ENCODE measurements at regions not wholly inside any gene's neighbourhood (a gene's known extent, or its start where the extent isn't known, plus 50 kb on each side); places are given as distances from the start of the nearest gene placed in this dataset.

DNA sequence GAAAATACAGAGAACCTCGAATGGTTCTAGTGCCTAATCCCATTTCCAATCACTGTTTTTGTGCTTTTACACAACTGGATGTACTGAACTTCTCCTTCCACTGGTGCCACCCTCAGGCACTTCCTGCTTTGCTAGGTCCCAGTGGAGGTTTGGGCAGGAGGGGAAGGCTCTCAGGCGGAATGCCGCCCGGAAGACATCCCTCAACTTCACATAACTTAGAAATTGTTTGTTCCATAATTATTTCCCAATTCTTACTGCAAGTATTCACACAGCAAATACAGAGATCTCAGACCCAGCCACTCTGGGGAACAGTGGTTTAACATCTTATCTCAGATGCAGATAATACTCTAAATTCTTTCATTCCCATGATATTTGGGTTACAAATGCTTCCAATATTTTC lies 195.7 kb upstream of the IPO5 start:
- TF ChIP-seq, protein P1, sequence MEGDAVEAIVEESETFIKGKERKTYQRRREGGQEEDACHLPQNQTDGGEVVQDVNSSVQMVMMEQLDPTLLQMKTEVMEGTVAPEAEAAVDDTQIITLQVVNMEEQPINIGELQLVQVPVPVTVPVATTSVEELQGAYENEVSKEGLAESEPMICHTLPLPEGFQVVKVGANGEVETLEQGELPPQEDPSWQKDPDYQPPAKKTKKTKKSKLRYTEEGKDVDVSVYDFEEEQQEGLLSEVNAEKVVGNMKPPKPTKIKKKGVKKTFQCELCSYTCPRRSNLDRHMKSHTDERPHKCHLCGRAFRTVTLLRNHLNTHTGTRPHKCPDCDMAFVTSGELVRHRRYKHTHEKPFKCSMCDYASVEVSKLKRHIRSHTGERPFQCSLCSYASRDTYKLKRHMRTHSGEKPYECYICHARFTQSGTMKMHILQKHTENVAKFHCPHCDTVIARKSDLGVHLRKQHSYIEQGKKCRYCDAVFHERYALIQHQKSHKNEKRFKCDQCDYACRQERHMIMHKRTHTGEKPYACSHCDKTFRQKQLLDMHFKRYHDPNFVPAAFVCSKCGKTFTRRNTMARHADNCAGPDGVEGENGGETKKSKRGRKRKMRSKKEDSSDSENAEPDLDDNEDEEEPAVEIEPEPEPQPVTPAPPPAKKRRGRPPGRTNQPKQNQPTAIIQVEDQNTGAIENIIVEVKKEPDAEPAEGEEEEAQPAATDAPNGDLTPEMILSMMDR (conservative IDR thresholded peaks at IDR 0.05) = no peak
- no peak for TF ChIP-seq ZFX (IDR thresholded peaks at IDR 0.05)
